PC-9 (cell line): ENCODE measurements at regions not wholly inside any gene's neighbourhood (a gene's known extent, or its start where the extent isn't known, plus 50 kb on each side); places are given as distances from the start of the nearest gene placed in this dataset.
"Not testable (repeated sequence)": the region's sequence is repeated elsewhere in the genome, so short reads cannot be mapped to it uniquely, and the experiment has no call there.

Source experiments
- BruUV-seq: library from RNA; stranded (reverse); fragments of 400-500 nt; replicated peaks from 2 replicates; lab custom pipeline; 2021; lab: Mats Ljungman, UMichigan
- CTCF ChIA-PET: fragments of 300-600 bp; sonication (Branson Sonifier 250); formaldehyde crosslinking; loops from one replicate; lab custom pipeline; 2022; ENCODE audit warnings: antibody characterized with exemption; lab: Charles Lee
- POLR2A ChIA-PET: fragments of 300-600 bp; sonication (Branson Sonifier 250); formaldehyde crosslinking; loops from one replicate; lab custom pipeline; 2022; ENCODE audit warnings: antibody characterized with exemption; ENCODE audit not compliant: unreplicated experiment; lab: Charles Lee
- DNase-seq, 2 experiments: peaks; one replicate each; pipeline versions ENCODE4 v3.0.0 to v3.0.0-alpha.2; 2015 to 2022; ENCODE audit warnings: mixed read lengths in 1 of 2
- H2AFZ ChIP-seq: fragments of 200-600 bp; sonication (generic); 2 replicates; pipeline ENCODE4 v1.8.1; 2017; ENCODE audit warnings: antibody characterized with exemption
- H3F3A ChIP-seq: fragments of 200-600 bp; sonication (generic); 2 replicates; pipeline ENCODE4 v1.8.1; 2017; ENCODE audit warnings: antibody characterized with exemption, mild to moderate bottlenecking, low read depth; ENCODE audit not compliant: insufficient read depth
- H3K27ac ChIP-seq: fragments of 200-600 bp; sonication (generic); 2 replicates; pipeline ENCODE4 v1.6.1; 2016; ENCODE audit warnings: mixed run types
- H3K27me3 ChIP-seq: fragments of 200-600 bp; sonication (generic); 2 replicates; pipeline ENCODE4 v1.6.1; 2016; ENCODE audit warnings: low read depth, mixed run types; ENCODE audit not compliant: insufficient read depth
- H3K36me3 ChIP-seq: fragments of 200-600 bp; sonication (generic); 2 replicates; pipeline ENCODE4 v1.6.1; 2016; ENCODE audit warnings: low read depth, mixed run types
- H3K4me1 ChIP-seq: fragments of 200-600 bp; sonication (generic); replicated peaks from 2 replicates; pipeline ENCODE4 v1.6.1; 2016; ENCODE audit warnings: mixed run types; ENCODE audit not compliant: insufficient read depth
- H3K4me2 ChIP-seq: fragments of 200-600 bp; sonication (generic); 2 replicates; pipeline ENCODE4 v1.6.1; 2017; ENCODE audit warnings: mixed run types
- H3K4me3 ChIP-seq: fragments of 200-600 bp; sonication (generic); 2 replicates; pipeline ENCODE4 v1.6.1; 2016; ENCODE audit warnings: mixed run types
- H3K79me2 ChIP-seq: fragments of 200-600 bp; sonication (generic); 2 replicates; pipeline ENCODE4 v1.6.1; 2017; ENCODE audit warnings: low read depth, mixed run types
- H3K9me2 ChIP-seq: fragments of 200-600 bp; sonication (generic); 2 replicates; pipeline ENCODE4 v1.8.1; 2017; ENCODE audit warnings: mild to moderate bottlenecking; ENCODE audit not compliant: insufficient read depth
- H3K9me3 ChIP-seq: fragments of 200-600 bp; sonication (generic); 2 replicates; pipeline ENCODE4 v1.8.1; 2016; ENCODE audit warnings: low read depth; ENCODE audit not compliant: insufficient read depth
- H4K20me1 ChIP-seq: fragments of 200-600 bp; sonication (generic); 2 replicates; pipeline ENCODE4 v1.8.1; 2017; ENCODE audit not compliant: insufficient read depth
- EZH2 ChIP-seq: fragments of 200-600 bp; sonication (generic); IDR thresholded peaks from 2 replicates; pipeline ENCODE4 v1.8.0; 2017; ENCODE audit warnings: antibody characterized with exemption, low read depth
- intact Hi-C: fragments of 100-400 bp; cut with micrococcal nuclease; formaldehyde crosslinking; loops from one replicate; pipeline ENCODE4 v1.10.0; 2022; ENCODE audit not compliant: unreplicated experiment
- TF ChIP-seq, protein P1 (sequence below): fragments of 200-600 bp; sonication (generic); conservative IDR thresholded peaks from 2 replicates; pipeline ENCODE4 v1.6.1; 2017; ENCODE audit warnings: mixed run types, antibody characterized with exemption, mild to moderate bottlenecking, moderate library complexity

GRCh38 chr13:94799299-94799698 lies 87.0 kb upstream of the SOX21 start:
- TF ChIP-seq, protein P1, sequence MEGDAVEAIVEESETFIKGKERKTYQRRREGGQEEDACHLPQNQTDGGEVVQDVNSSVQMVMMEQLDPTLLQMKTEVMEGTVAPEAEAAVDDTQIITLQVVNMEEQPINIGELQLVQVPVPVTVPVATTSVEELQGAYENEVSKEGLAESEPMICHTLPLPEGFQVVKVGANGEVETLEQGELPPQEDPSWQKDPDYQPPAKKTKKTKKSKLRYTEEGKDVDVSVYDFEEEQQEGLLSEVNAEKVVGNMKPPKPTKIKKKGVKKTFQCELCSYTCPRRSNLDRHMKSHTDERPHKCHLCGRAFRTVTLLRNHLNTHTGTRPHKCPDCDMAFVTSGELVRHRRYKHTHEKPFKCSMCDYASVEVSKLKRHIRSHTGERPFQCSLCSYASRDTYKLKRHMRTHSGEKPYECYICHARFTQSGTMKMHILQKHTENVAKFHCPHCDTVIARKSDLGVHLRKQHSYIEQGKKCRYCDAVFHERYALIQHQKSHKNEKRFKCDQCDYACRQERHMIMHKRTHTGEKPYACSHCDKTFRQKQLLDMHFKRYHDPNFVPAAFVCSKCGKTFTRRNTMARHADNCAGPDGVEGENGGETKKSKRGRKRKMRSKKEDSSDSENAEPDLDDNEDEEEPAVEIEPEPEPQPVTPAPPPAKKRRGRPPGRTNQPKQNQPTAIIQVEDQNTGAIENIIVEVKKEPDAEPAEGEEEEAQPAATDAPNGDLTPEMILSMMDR: no peak
- TF ChIP-seq EZH2: no peak
- ChIA-PET CTCF (no interaction called here), POLR2A (no interaction called here)
- no peaks in the 10 kb centered on the region for H3K9me2 ChIP-seq
- no peaks in the 10 kb centered on the region for H4K20me1 ChIP-seq
- no peak overlapping the region for H2AFZ ChIP-seq
- H3K9me3 ChIP-seq: no peaks in the 10 kb centered on the region
- no peaks in the 10 kb centered on the region for H3F3A ChIP-seq
- no peak overlapping the region for H3K4me3 ChIP-seq
- H3K36me3 ChIP-seq: no peaks in the 10 kb centered on the region
- no peak for DNase-seq
- intact Hi-C loops: no loop called here
- H3K4me1 ChIP-seq: no peaks in the 10 kb centered on the region
- H3K27me3 ChIP-seq: peaks cover 87% of the 10 kb centered on the region
- BruUV-seq: no TSS peak
- no peak overlapping the region for H3K4me2 ChIP-seq
- H3K27ac ChIP-seq: no peak overlapping the region
- H3K79me2 ChIP-seq: no peaks in the 10 kb centered on the region

- no TSS peak for BruUV-seq
- Histone ChIP-seq H3K79me2 (no peaks in the 10 kb centered on the region), H3F3A (no peaks in the 10 kb centered on the region), H3K4me1 (no peaks in the 10 kb centered on the region), H3K4me3 (no peak overlapping the region), H4K20me1 (no peaks in the 10 kb centered on the region), H2AFZ (no peak overlapping the region), H3K4me2 (no peak overlapping the region), H3K27ac (no peak overlapping the region), H3K36me3 (no peaks in the 10 kb centered on the region), H3K27me3 (peaks cover 87% of the 10 kb centered on the region), H3K9me3 (no peaks in the 10 kb centered on the region), H3K9me2 (no peaks in the 10 kb centered on the region)
- no peak for DNase-seq
- ChIA-PET POLR2A (no interaction called here), CTCF (no interaction called here)
- no peak for TF ChIP-seq EZH2
- TF ChIP-seq, protein P1: no peak
- intact Hi-C loops: no loop called here
These were observed 86.4 kb upstream of the SOX21 start for GRCh38 chr13:94798738-94799137.

- no peaks in the 10 kb centered on the region for H3K4me1 ChIP-seq
- no TSS peak for BruUV-seq
- H3K27ac ChIP-seq: no peak overlapping the region
- no peak overlapping the region for H3K4me3 ChIP-seq
- H3F3A ChIP-seq: no peaks in the 10 kb centered on the region
- H3K79me2 ChIP-seq: no peaks in the 10 kb centered on the region
- no peak overlapping the region for H2AFZ ChIP-seq
- intact Hi-C loops: no loop called here
- no peak overlapping the region for H3K4me2 ChIP-seq
- H3K9me3 ChIP-seq: no peaks in the 10 kb centered on the region
- TF ChIP-seq EZH2: no peak
- TF ChIP-seq, protein P1: no peak
- CTCF ChIA-PET: no interaction called here
- POLR2A ChIA-PET: no interaction called here
- H3K9me2 ChIP-seq: no peaks in the 10 kb centered on the region
- peaks cover 81% of the 10 kb centered on the region for H3K27me3 ChIP-seq
- no peak for DNase-seq
- no peaks in the 10 kb centered on the region for H3K36me3 ChIP-seq
- H4K20me1 ChIP-seq: no peaks in the 10 kb centered on the region
These were observed 82.9 kb upstream of the SOX21 start for GRCh38 chr13:94795292-94795691.

GRCh38 chr13:94786246-94786645 lies 73.9 kb upstream of the SOX21 start:
- H3F3A ChIP-seq, intact Hi-C loops, POLR2A ChIA-PET, H3K4me3 ChIP-seq, H3K79me2 ChIP-seq, DNase-seq, H3K27me3 ChIP-seq, H3K4me1 ChIP-seq, H3K27ac ChIP-seq, BruUV-seq, H3K4me2 ChIP-seq, H2AFZ ChIP-seq, CTCF ChIA-PET, H4K20me1 ChIP-seq, H3K9me3 ChIP-seq, H3K9me2 ChIP-seq, H3K36me3 ChIP-seq: not testable (repeated sequence)
